ENCODE measurements at regions not wholly inside any gene's neighbourhood (a gene's known extent, or its start where the extent isn't known, plus 50 kb on each side); places are given as distances from the start of the nearest gene placed in this dataset.

GRCh38 chr10:43753397-43754061, 104.8 kb upstream of the ZNF32 start:
- DNase-seq (ENCODE audit: low read depth), result no peak
- H3K4me3 ChIP-seq (ENCODE audit: low read depth, low read length), result no peak overlapping the region
- no peak for TF ChIP-seq CTCF (conservative IDR thresholded peaks at IDR 0.05; ENCODE audit: low read depth, low read length)

- H3K4me3 ChIP-seq (ENCODE audit: low read depth, low read length), result no peak overlapping the region
- no peak for DNase-seq (ENCODE audit: low read depth)
- no peak for TF ChIP-seq CTCF (conservative IDR thresholded peaks at IDR 0.05; ENCODE audit: low read depth, low read length)
These were observed 104.0 kb upstream of the ZNF32 start for GRCh38 chr10:43752682-43753081.

GRCh38 chr10:43751646-43752045, 103.0 kb upstream of the ZNF32 start:
- TF ChIP-seq CTCF (conservative IDR thresholded peaks at IDR 0.05; ENCODE audit: low read depth, low read length), result no peak
- DNase-seq (ENCODE audit: low read depth), result no peak
- H3K4me3 ChIP-seq (ENCODE audit: low read depth, low read length), result no peak overlapping the region

- H3K4me3 ChIP-seq (ENCODE audit: low read depth, low read length), result no peak overlapping the region
- peak; percentile 54 for DNase-seq (ENCODE audit: low read depth)
- TF ChIP-seq CTCF (conservative IDR thresholded peaks at IDR 0.05; ENCODE audit: low read depth, low read length), result no peak
These were observed 101.4 kb upstream of the ZNF32 start for GRCh38 chr10:43749940-43750552.

GRCh38 chr10:43749145-43749576, 100.5 kb upstream of the ZNF32 start:
- TF ChIP-seq CTCF (conservative IDR thresholded peaks at IDR 0.05; ENCODE audit: low read depth, low read length), result no peak
- no peak overlapping the region for H3K4me3 ChIP-seq (ENCODE audit: low read depth, low read length)
- no peak for DNase-seq (ENCODE audit: low read depth)

- DNase-seq (ENCODE audit: low read depth), result no peak
- no peak for TF ChIP-seq CTCF (conservative IDR thresholded peaks at IDR 0.05; ENCODE audit: low read depth, low read length)
- H3K4me3 ChIP-seq (ENCODE audit: low read depth, low read length), result no peak overlapping the region
These were observed 99.9 kb upstream of the ZNF32 start for GRCh38 chr10:43748560-43748959.

- no peak overlapping the region for H3K4me3 ChIP-seq (ENCODE audit: low read depth, low read length)
- DNase-seq (ENCODE audit: low read depth), result peak; percentile 20
- TF ChIP-seq CTCF (conservative IDR thresholded peaks at IDR 0.05; ENCODE audit: low read depth, low read length), result no peak
These were observed 98.2 kb upstream of the ZNF32 start for GRCh38 chr10:43746906-43747305.

All from choroid plexus epithelial cell (primary cell).